Smooth muscle cell (in vitro differentiated cells): ENCODE measurements at regions not wholly inside any gene's neighbourhood (a gene's known extent, or its start where the extent isn't known, plus 50 kb on each side); places are given as distances from the start of the nearest gene placed in this dataset.

Experiments used
- DNase-seq: peaks from one replicate; lab custom pipeline; 2025; ENCODE audit not compliant: unreplicated experiment; lab: John Stamatoyannopoulos, UW
- H2AFZ ChIP-seq: fragments of 200-600 bp; sonication (generic); 2 replicates; pipeline ENCODE4 v1.6.0; 2016; ENCODE audit warnings: antibody characterized with exemption, low read depth, mild to moderate bottlenecking
- H3F3A ChIP-seq: fragments of 200-600 bp; sonication (generic); 2 replicates; pipeline ENCODE4 v1.6.0; 2017; ENCODE audit warnings: antibody characterized with exemption, low read depth
- H3K27ac ChIP-seq: fragments of 200-600 bp; sonication (generic); 2 replicates; pipeline ENCODE4 v1.5.1; 2016; ENCODE audit warnings: low read depth, mild to moderate bottlenecking
- H3K27me3 ChIP-seq: fragments of 200-600 bp; sonication (generic); 2 replicates; pipeline ENCODE4 v1.6.1; 2016; ENCODE audit warnings: low read depth, mild to moderate bottlenecking
- H3K36me3 ChIP-seq: fragments of 200-600 bp; sonication (generic); 2 replicates; pipeline ENCODE4 v1.5.1; 2016; ENCODE audit warnings: low read depth
- H3K4me1 ChIP-seq: fragments of 200-600 bp; sonication (generic); 2 replicates; pipeline ENCODE4 v1.5.1; 2016; ENCODE audit warnings: low read depth
- H3K4me2 ChIP-seq: fragments of 200-600 bp; sonication (generic); 2 replicates; pipeline ENCODE4 v1.6.0; 2016; ENCODE audit warnings: mild to moderate bottlenecking
- H3K4me3 ChIP-seq: fragments of 200-600 bp; sonication (generic); 2 replicates; pipeline ENCODE4 v1.5.1; 2016; ENCODE audit warnings: mild to moderate bottlenecking
- H3K79me2 ChIP-seq: fragments of 200-600 bp; sonication (generic); 2 replicates; pipeline ENCODE4 v1.6.0; 2016; ENCODE audit warnings: low read depth, mild to moderate bottlenecking
- H3K9ac ChIP-seq: fragments of 200-600 bp; sonication (generic); 2 replicates; pipeline ENCODE4 v1.6.0; 2016; ENCODE audit warnings: low read depth
- H3K9me3 ChIP-seq: fragments of 200-600 bp; sonication (generic); replicated peaks from 2 replicates; pipeline ENCODE4 v1.5.1; 2016; ENCODE audit warnings: low read depth
- H4K20me1 ChIP-seq: fragments of 200-600 bp; sonication (generic); 2 replicates; pipeline ENCODE4 v1.6.0; 2016; ENCODE audit warnings: low read depth
- CTCF ChIP-seq: fragments of 200-600 bp; sonication (generic); IDR thresholded peaks from 2 replicates; pipeline ENCODE4 v1.5.1; 2017; ENCODE audit warnings: borderline replicate concordance, mild to moderate bottlenecking, antibody characterized with exemption; ENCODE audit not compliant: insufficient read depth, poor library complexity, severe bottlenecking
- WGBS: methylation state at CpG from one replicate; pipeline ENCODE4 v1.1.7; 2016; ENCODE audit warnings: low lambda C conversion rate; 5-methylcytosine and 5-hydroxymethylcytosine counted together

DNA sequence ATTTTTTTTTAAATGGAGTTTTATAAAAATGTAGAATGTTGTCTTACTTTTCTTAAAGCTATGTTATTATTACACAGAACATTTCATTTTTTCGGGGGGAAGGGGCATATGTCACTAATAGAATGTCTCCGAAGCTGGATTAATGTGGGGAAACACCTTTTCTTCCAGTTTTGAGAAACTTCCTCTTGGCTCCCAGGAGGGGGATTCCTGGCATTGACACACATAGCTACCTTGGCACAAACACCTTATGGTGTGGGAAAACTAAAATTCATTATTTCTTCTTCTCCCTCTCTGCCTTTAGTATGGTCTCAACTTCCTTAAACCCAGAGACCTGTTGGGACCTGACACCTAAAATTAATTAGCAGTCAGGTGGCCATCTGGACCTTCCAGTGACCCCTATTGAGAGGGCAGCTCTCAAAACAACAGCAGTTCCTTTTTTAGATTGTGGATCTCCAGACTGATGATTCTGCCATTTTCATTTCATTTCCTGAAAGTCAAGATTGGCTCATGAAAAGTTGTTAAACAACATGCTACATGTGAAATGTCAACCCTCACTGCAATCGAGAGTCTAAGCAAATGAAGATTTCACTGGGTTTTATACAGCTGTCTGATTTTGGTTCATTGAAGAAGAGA is 70.1 kb upstream of the EDEM3 start:
- H2AFZ ChIP-seq: no peak overlapping the region
- H3K36me3 ChIP-seq: no peaks in the 10 kb centered on the region
- H4K20me1 ChIP-seq: no peaks in the 10 kb centered on the region
- no peak overlapping the region for H3K4me3 ChIP-seq
- no peak overlapping the region for H3K4me2 ChIP-seq
- H3K27ac ChIP-seq: no peak overlapping the region
- H3K9me3 ChIP-seq: no peaks in the 10 kb centered on the region
- DNase-seq: no peak
- H3K4me1 ChIP-seq: peaks cover 3% of the 10 kb centered on the region
- WGBS: 65% methylated on average over 3 of the region's 3 CpGs
- H3F3A ChIP-seq: no peaks in the 10 kb centered on the region
- no peak for TF ChIP-seq CTCF
- H3K9ac ChIP-seq: no peak overlapping the region
- no peaks in the 10 kb centered on the region for H3K79me2 ChIP-seq
- H3K27me3 ChIP-seq: no peaks in the 10 kb centered on the region

GRCh38 chr1:184823080-184823479 is 68.4 kb upstream of the EDEM3 start:
- H3K4me1 ChIP-seq: peaks cover 2% of the 10 kb centered on the region
- H3K9ac ChIP-seq: no peak overlapping the region
- H3K9me3 ChIP-seq: no peaks in the 10 kb centered on the region
- no peak overlapping the region for H3K4me2 ChIP-seq
- no peak overlapping the region for H2AFZ ChIP-seq
- no peaks in the 10 kb centered on the region for H3K79me2 ChIP-seq
- no peaks in the 10 kb centered on the region for H3K36me3 ChIP-seq
- H3K27ac ChIP-seq: no peak overlapping the region
- no peak for TF ChIP-seq CTCF
- no peak overlapping the region for H3K4me3 ChIP-seq
- DNase-seq: no peak
- no peaks in the 10 kb centered on the region for H4K20me1 ChIP-seq
- no peaks in the 10 kb centered on the region for H3K27me3 ChIP-seq
- H3F3A ChIP-seq: no peaks in the 10 kb centered on the region
- WGBS: 19% methylated on average over 4 of the region's 4 CpGs

GRCh38 chr1:184822267-184822666 is 67.6 kb upstream of the EDEM3 start:
- Histone ChIP-seq H3K4me1 (no peaks in the 10 kb centered on the region), H3K36me3 (no peaks in the 10 kb centered on the region), H3K27me3 (no peaks in the 10 kb centered on the region), H3K9ac (no peak overlapping the region), H4K20me1 (no peaks in the 10 kb centered on the region), H3K27ac (no peak overlapping the region), H3K4me2 (no peak overlapping the region), H2AFZ (no peak overlapping the region), H3K4me3 (no peak overlapping the region), H3K9me3 (no peaks in the 10 kb centered on the region), H3K79me2 (no peaks in the 10 kb centered on the region), H3F3A (no peaks in the 10 kb centered on the region)
- TF ChIP-seq CTCF: no peak
- DNase-seq: no peak
- 95% methylated on average over 1 of the region's 1 CpG for WGBS

GRCh38 chr1:184821658-184822057 is 67.0 kb upstream of the EDEM3 start:
- Histone ChIP-seq H2AFZ (no peak overlapping the region), H3K36me3 (no peaks in the 10 kb centered on the region), H3K9me3 (no peaks in the 10 kb centered on the region), H3K9ac (no peak overlapping the region), H3K4me3 (no peak overlapping the region), H3F3A (no peaks in the 10 kb centered on the region), H3K27me3 (no peaks in the 10 kb centered on the region), H3K27ac (no peak overlapping the region), H4K20me1 (no peaks in the 10 kb centered on the region), H3K4me1 (no peaks in the 10 kb centered on the region), H3K79me2 (no peaks in the 10 kb centered on the region), H3K4me2 (no peak overlapping the region)
- DNase-seq: no peak
- 93% methylated on average over 4 of the region's 4 CpGs for WGBS
- no peak for TF ChIP-seq CTCF
